Stomach (tissue), 4 donors: ENCODE measurements at regions not wholly inside any gene's neighbourhood (a gene's known extent, or its start where the extent isn't known, plus 50 kb on each side); places are given as distances from the start of the nearest gene placed in this dataset.

Source experiments
- CTCF ChIP-seq, 7 experiments: fragments of 450-650 bp in 4 of 7; fragments of 200-600 bp in 3 of 7; sonication (generic) in 3 of 7; IDR thresholded peaks; one replicate each; pipeline ENCODE4 v1.5.1; 2016 to 2019; ENCODE audit warnings: antibody characterized with exemption in 7 of 7, control low read depth in 2 of 7, mild to moderate bottlenecking in 1 of 7
- POLR2A ChIP-seq, 4 donors: fragments of 450-650 bp; IDR thresholded peaks; one replicate each; pipeline ENCODE4 v1.6.1; 2016; ENCODE audit warnings: antibody characterized with exemption in 4 of 4, control low read depth in 2 of 4, mild to moderate bottlenecking in 1 of 4, moderate library complexity in 1 of 4

GRCh38 chr3:87696124-87697013 is 362.4 kb downstream of the CGGBP1 start:
- TF ChIP-seq CTCF (IDR thresholded peaks at IDR 0.05) (no peak), POLR2A (IDR thresholded peaks at IDR 0.05) (no peak)
